ENCODE measurements at regions not wholly inside any gene's neighbourhood (a gene's known extent, or its start where the extent isn't known, plus 50 kb on each side); places are given as distances from the start of the nearest gene placed in this dataset.

GRCh38 chr2:188720811-188721605 is 253.2 kb upstream of the COL3A1 start:
- DNase-seq (ENCODE audit: low read depth in 1 of 2, low spot score in 1 of 2) = peak in 1 of 2 donors; percentile 40
- Histone ChIP-seq H3K4me1 (ENCODE audit: low read depth) (no peaks in the 10 kb centered on the region), H3K27me3 (no peaks in the 10 kb centered on the region), H3K36me3 (no peaks in the 10 kb centered on the region), H3K4me3 (no peak overlapping the region), H3K9me3 (ENCODE audit: low read depth) (no peaks in the 10 kb centered on the region), H3K27ac (no peak overlapping the region)
- no peak for TF ChIP-seq CTCF (IDR thresholded peaks at IDR 0.05; ENCODE audit: low read depth, low read length)

- H3K9me3 ChIP-seq (ENCODE audit: low read depth) = no peaks in the 10 kb centered on the region
- H3K4me3 ChIP-seq = no peak overlapping the region
- H3K27ac ChIP-seq = no peak overlapping the region
- DNase-seq (ENCODE audit: low read depth in 1 of 2, low spot score in 1 of 2) = no peak
- TF ChIP-seq CTCF (IDR thresholded peaks at IDR 0.05; ENCODE audit: low read depth, low read length) = no peak
- H3K27me3 ChIP-seq = no peaks in the 10 kb centered on the region
- H3K4me1 ChIP-seq (ENCODE audit: low read depth) = no peaks in the 10 kb centered on the region
- H3K36me3 ChIP-seq = no peaks in the 10 kb centered on the region
These were observed 252.4 kb upstream of the COL3A1 start for GRCh38 chr2:188721784-188722183.

- H3K27ac ChIP-seq = no peak overlapping the region
- no peaks in the 10 kb centered on the region for H3K27me3 ChIP-seq
- peak in 1 of 2 donors; percentile 81 for DNase-seq (ENCODE audit: low read depth in 1 of 2, low spot score in 1 of 2)
- no peaks in the 10 kb centered on the region for H3K36me3 ChIP-seq
- no peak for TF ChIP-seq CTCF (IDR thresholded peaks at IDR 0.05; ENCODE audit: low read depth, low read length)
- no peak overlapping the region for H3K4me3 ChIP-seq
- H3K4me1 ChIP-seq (ENCODE audit: low read depth) = no peaks in the 10 kb centered on the region
- H3K9me3 ChIP-seq (ENCODE audit: low read depth) = no peaks in the 10 kb centered on the region
These were observed 248.3 kb upstream of the COL3A1 start for GRCh38 chr2:188725746-188726360.

GRCh38 chr2:188726626-188727247 is 247.4 kb upstream of the COL3A1 start:
- H3K27me3 ChIP-seq = no peaks in the 10 kb centered on the region
- DNase-seq (ENCODE audit: low read depth in 1 of 2, low spot score in 1 of 2) = no peak
- no peak overlapping the region for H3K27ac ChIP-seq
- no peak for TF ChIP-seq CTCF (IDR thresholded peaks at IDR 0.05; ENCODE audit: low read depth, low read length)
- H3K4me3 ChIP-seq = no peak overlapping the region
- H3K36me3 ChIP-seq = no peaks in the 10 kb centered on the region
- H3K4me1 ChIP-seq (ENCODE audit: low read depth) = no peaks in the 10 kb centered on the region
- no peaks in the 10 kb centered on the region for H3K9me3 ChIP-seq (ENCODE audit: low read depth)

GRCh38 chr2:188727846-188728245 is 246.3 kb upstream of the COL3A1 start:
- no peak overlapping the region for H3K27ac ChIP-seq

More at GRCh38 chr2:188727846-188728245, 246.3 kb upstream of the COL3A1 start:
- H3K4me3 ChIP-seq = no peak overlapping the region
- DNase-seq (ENCODE audit: low read depth in 1 of 2, low spot score in 1 of 2) = no peak
- no peaks in the 10 kb centered on the region for H3K27me3 ChIP-seq
- H3K36me3 ChIP-seq = no peaks in the 10 kb centered on the region
- H3K9me3 ChIP-seq (ENCODE audit: low read depth) = no peaks in the 10 kb centered on the region
- no peak for TF ChIP-seq CTCF (IDR thresholded peaks at IDR 0.05; ENCODE audit: low read depth, low read length)
- no peaks in the 10 kb centered on the region for H3K4me1 ChIP-seq (ENCODE audit: low read depth)

Measured in cardiac muscle cell (in vitro differentiated cells and primary cell).